Tibial artery (tissue), 4 donors: ENCODE measurements at regions not wholly inside any gene's neighbourhood (a gene's known extent, or its start where the extent isn't known, plus 50 kb on each side); places are given as distances from the start of the nearest gene placed in this dataset.

Experiments used
- DNase-seq, 2 donors: peaks; one replicate each; pipeline ENCODE4 v3.0.0-alpha.2; 2019
- H3K27ac ChIP-seq, 2 donors: fragments of 200-600 bp; sonication (generic) in 1 of 2; 1 replicate in 1 of 2; 2 replicates in 1 of 2; pipeline ENCODE4 v1.5.1; 2018 to 2019; ENCODE audit warnings: mild to moderate bottlenecking in 1 of 2
- H3K27me3 ChIP-seq, 2 donors: fragments of 200-600 bp; sonication (generic) in 1 of 2; one replicate each; pipeline versions ENCODE4 v1.5.1 to v1.6.0; 2016 to 2019
- H3K36me3 ChIP-seq, 3 donors: fragments of 200-600 bp; sonication (generic) in 2 of 3; one replicate each; pipeline ENCODE4 v1.5.1; 2016 to 2019; ENCODE audit warnings: mild to moderate bottlenecking in 2 of 3
- H3K4me1 ChIP-seq, 4 donors: fragments of 200-600 bp; sonication (generic) in 2 of 4; 1 replicate in 3 of 4; 2 replicates in 1 of 4; pipeline ENCODE4 v1.5.1; 2016 to 2019
- H3K4me3 ChIP-seq, 2 donors: fragments of 200-600 bp; sonication (generic) in 1 of 2; 1 replicate in 1 of 2; 2 replicates in 1 of 2; pipeline ENCODE4 v1.5.1; 2018 to 2019; ENCODE audit warnings: mild to moderate bottlenecking in 2 of 2
- H3K9me3 ChIP-seq, 3 donors: fragments of 200-600 bp; sonication (generic) in 1 of 3; one replicate each; pipeline ENCODE4 v1.5.1; 2016 to 2019
- CTCF ChIP-seq, 2 experiments: fragments of 200-600 bp in 1 of 2; fragments of 450-650 bp in 1 of 2; IDR thresholded peaks; one replicate each; pipeline ENCODE4 v1.5.1; 2017 to 2019; ENCODE audit warnings: antibody characterized with exemption in 2 of 2, mild to moderate bottlenecking in 1 of 2, moderate library complexity in 1 of 2
- intact Hi-C: fragments of 100-400 bp; cut with DNase I; formaldehyde crosslinking; loops from one replicate; pipeline ENCODE4 v1.15.0; 2023; ENCODE audit warnings: low total_unique reads

- H3K4me3 ChIP-seq, result no peak overlapping the region
- no peaks in the 10 kb centered on the region for H3K36me3 ChIP-seq
- intact Hi-C loops, result no loop called here
- no peak overlapping the region for H3K27ac ChIP-seq
- no peak for DNase-seq
- TF ChIP-seq CTCF (IDR thresholded peaks at IDR 0.05), result no peak
- H3K4me1 ChIP-seq, result no peaks in the 10 kb centered on the region
- H3K27me3 ChIP-seq, result no peaks in the 10 kb centered on the region
- H3K9me3 ChIP-seq, result peaks cover 0 to 9% (median 0%) of the 10 kb centered on the region in 3 donors
Observed at GRCh38 chr10:20427821-20428220, 469.3 kb downstream of the NEBL start.

GRCh38 chr10:20418286-20418685 is 478.8 kb downstream of the NEBL start:
- H3K27ac ChIP-seq, result no peak overlapping the region
- no peak for TF ChIP-seq CTCF (IDR thresholded peaks at IDR 0.05)
- intact Hi-C loops, result no loop called here
- H3K4me1 ChIP-seq, result peaks cover 0 to 12% (median 0%) of the 10 kb centered on the region in 4 donors
- no peak for DNase-seq
- H3K36me3 ChIP-seq, result no peaks in the 10 kb centered on the region
- H3K27me3 ChIP-seq, result no peaks in the 10 kb centered on the region
- H3K9me3 ChIP-seq, result peaks cover 0 to 5% (median 0%) of the 10 kb centered on the region in 3 donors
- no peak overlapping the region for H3K4me3 ChIP-seq

- Histone ChIP-seq H3K4me1 (peaks cover 0 to 12% (median 0%) of the 10 kb centered on the region in 4 donors), H3K36me3 (no peaks in the 10 kb centered on the region), H3K27ac (no peak overlapping the region), H3K4me3 (no peak overlapping the region), H3K9me3 (peaks cover 0 to 5% (median 0%) of the 10 kb centered on the region in 3 donors), H3K27me3 (no peaks in the 10 kb centered on the region)
- TF ChIP-seq CTCF (IDR thresholded peaks at IDR 0.05), result no peak
- intact Hi-C loops, result no loop called here
- no peak for DNase-seq
Observed at GRCh38 chr10:20417791-20418190, 479.3 kb downstream of the NEBL start.

GRCh38 chr10:20415684-20416083 is 481.4 kb downstream of the NEBL start:
- no peak for TF ChIP-seq CTCF (IDR thresholded peaks at IDR 0.05)
- no peak for DNase-seq
- Histone ChIP-seq H3K4me1 (peaks cover 0 to 12% (median 0%) of the 10 kb centered on the region in 4 donors), H3K27ac (peak overlapping the region; percentile 29 to 39), H3K4me3 (no peak overlapping the region), H3K36me3 (no peaks in the 10 kb centered on the region), H3K27me3 (no peaks in the 10 kb centered on the region), H3K9me3 (peaks cover 0 to 5% (median 0%) of the 10 kb centered on the region in 3 donors)
- intact Hi-C loops, result no loop called here

- no peaks in the 10 kb centered on the region for H3K36me3 ChIP-seq
- H3K27me3 ChIP-seq, result no peaks in the 10 kb centered on the region
- H3K4me3 ChIP-seq, result no peak overlapping the region
- no peak overlapping the region for H3K27ac ChIP-seq
- peaks cover 0 to 8% (median 3%) of the 10 kb centered on the region in 4 donors for H3K4me1 ChIP-seq
- intact Hi-C loops, result no loop called here
- no peak for TF ChIP-seq CTCF (IDR thresholded peaks at IDR 0.05)
- DNase-seq, result no peak
- H3K9me3 ChIP-seq, result no peaks in the 10 kb centered on the region
Observed at GRCh38 chr10:20407357-20407756, 489.8 kb downstream of the NEBL start.
